Tibial nerve (tissue), 4 donors: ENCODE measurements at regions not wholly inside any gene's neighbourhood (a gene's known extent, or its start where the extent isn't known, plus 50 kb on each side); places are given as distances from the start of the nearest gene placed in this dataset.

ENCODE experiments used
- DNase-seq, 2 donors: peaks; one replicate each; pipeline ENCODE4 v3.0.0-alpha.2; 2019; ENCODE audit warnings: low spot score in 2 of 2
- H3K27ac ChIP-seq, 4 donors: fragments of 200-600 bp; sonication (generic) in 3 of 4; one replicate each; pipeline ENCODE4 v1.5.1; 2017 to 2019; ENCODE audit warnings: mild to moderate bottlenecking in 1 of 4
- H3K27me3 ChIP-seq, 2 donors: fragments of 200-600 bp; sonication (generic) in 1 of 2; one replicate each; pipeline versions ENCODE4 v1.5.1 to v1.6.0; 2017 to 2019
- H3K36me3 ChIP-seq, 3 donors: fragments of 200-600 bp; sonication (generic); one replicate each; pipeline ENCODE4 v1.5.1; 2018 to 2019
- H3K4me1 ChIP-seq, 4 donors: fragments of 200-600 bp; sonication (generic) in 3 of 4; one replicate each; pipeline ENCODE4 v1.5.1; 2017 to 2019
- H3K4me3 ChIP-seq, 4 donors: fragments of 200-600 bp; sonication (generic) in 3 of 4; one replicate each; pipeline ENCODE4 v1.5.1; 2017 to 2019; ENCODE audit warnings: mild to moderate bottlenecking in 1 of 4, moderate library complexity in 1 of 4
- H3K9me3 ChIP-seq, 4 donors: fragments of 200-600 bp; sonication (generic) in 3 of 4; one replicate each; pipeline ENCODE4 v1.5.1; 2017 to 2019
- CTCF ChIP-seq, 5 experiments: fragments of 200-600 bp in 3 of 5; fragments of 450-650 bp in 2 of 5; sonication (generic) in 3 of 5; IDR thresholded peaks; one replicate each; pipeline ENCODE4 v1.5.1; 2016 to 2019; ENCODE audit warnings: antibody characterized with exemption in 5 of 5, mild to moderate bottlenecking in 3 of 5, moderate library complexity in 2 of 5
- EP300 ChIP-seq, 2 donors: sonication (generic); formaldehyde crosslinking; IDR thresholded peaks; one replicate each; pipeline ENCODE4 v1.6.1; 2017; ENCODE audit warnings: antibody characterized with exemption in 2 of 2, mild to moderate bottlenecking in 1 of 2
- POLR2A ChIP-seq, 2 donors: fragments of 450-650 bp; IDR thresholded peaks; one replicate each; pipeline ENCODE4 v1.6.1; 2017; ENCODE audit warnings: antibody characterized with exemption in 2 of 2, mild to moderate bottlenecking in 2 of 2, moderate library complexity in 2 of 2
- WGBS, 2 donors: methylation state at CpG; one replicate each; pipeline ENCODE4 v1.1.5; 2018; 5-methylcytosine and 5-hydroxymethylcytosine counted together

- WGBS, 2 donors: 28 to 59% methylated on average over 2 of the region's 2 CpGs
- DNase-seq: no peak
- no peaks in the 10 kb centered on the region for H3K27me3 ChIP-seq
- no peaks in the 10 kb centered on the region for H3K4me1 ChIP-seq
- H3K36me3 ChIP-seq: no peaks in the 10 kb centered on the region
- TF ChIP-seq CTCF (IDR thresholded peaks at IDR 0.05) (no peak), POLR2A (IDR thresholded peaks at IDR 0.05) (no peak), EP300 (IDR thresholded peaks at IDR 0.05) (no peak)
- no peak overlapping the region for H3K4me3 ChIP-seq
- H3K9me3 ChIP-seq: peaks cover 0 to 4% (median 0%) of the 10 kb centered on the region in 4 donors
- H3K27ac ChIP-seq: no peak overlapping the region
These were observed 1248.4 kb downstream of the NSUN3 start for GRCh38 chr3:95311272-95311671.

DNA sequence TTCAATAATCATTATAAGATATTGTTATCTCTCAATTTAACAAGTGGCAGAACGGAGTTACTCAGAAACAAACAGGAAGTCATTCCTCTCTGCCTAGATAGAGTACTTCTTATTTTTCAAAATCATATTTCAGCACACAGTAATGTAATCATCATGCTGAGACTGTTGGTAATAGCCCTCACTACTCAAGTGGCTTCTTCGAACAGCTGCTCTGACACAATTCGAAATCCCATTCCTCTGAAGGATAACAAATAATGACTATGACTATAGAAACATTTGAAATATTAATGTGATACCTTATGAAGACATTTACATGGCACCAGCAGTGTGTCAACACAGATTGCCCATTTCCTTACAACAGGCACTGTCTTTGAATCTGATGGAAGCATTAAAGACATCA is 1249.8 kb downstream of the NSUN3 start:
- no peak overlapping the region for H3K27ac ChIP-seq
- DNase-seq: no peak
- H3K27me3 ChIP-seq: no peaks in the 10 kb centered on the region
- H3K4me3 ChIP-seq: no peak overlapping the region
- H3K9me3 ChIP-seq: peaks cover 0 to 4% (median 0%) of the 10 kb centered on the region in 4 donors
- 77 to 80% methylated on average over 3 of the region's 3 CpGs for WGBS, 2 donors
- no peak for TF ChIP-seq CTCF (IDR thresholded peaks at IDR 0.05)
- H3K36me3 ChIP-seq: no peaks in the 10 kb centered on the region
- no peaks in the 10 kb centered on the region for H3K4me1 ChIP-seq

DNA sequence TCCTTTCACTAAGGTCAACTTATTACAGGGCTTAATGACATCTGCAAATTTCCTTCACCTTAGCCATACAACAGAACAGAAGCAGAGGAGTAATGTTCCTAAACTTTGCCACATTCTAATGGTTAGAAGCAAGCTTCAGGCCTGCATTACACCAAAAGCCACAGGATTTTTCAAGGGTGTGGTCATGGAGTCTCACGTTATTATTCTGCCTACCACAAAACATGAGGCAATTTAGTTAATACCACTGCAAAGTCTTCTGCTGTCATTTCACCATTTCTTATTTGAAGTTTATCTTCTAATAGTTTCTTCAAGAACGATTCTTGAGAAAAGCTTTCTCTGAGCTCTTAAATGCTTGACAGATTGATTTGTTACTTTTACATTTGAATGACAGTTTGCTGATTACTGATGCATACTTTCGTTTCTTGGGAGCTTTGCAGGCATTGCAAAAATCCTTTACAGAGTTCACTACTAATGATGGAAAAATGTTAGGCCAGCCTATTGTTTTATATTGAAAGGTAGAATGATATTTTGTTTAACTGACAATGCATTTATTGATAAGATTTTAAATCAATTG is 1257.1 kb downstream of the NSUN3 start:
- H3K27ac ChIP-seq: no peak overlapping the region
- H3K27me3 ChIP-seq: no peaks in the 10 kb centered on the region
- DNase-seq: no peak
- TF ChIP-seq EP300 (IDR thresholded peaks at IDR 0.05): no peak
- TF ChIP-seq POLR2A (IDR thresholded peaks at IDR 0.05): no peak
- no peak for TF ChIP-seq CTCF (IDR thresholded peaks at IDR 0.05)
- H3K9me3 ChIP-seq: peaks cover 0 to 4% (median 0%) of the 10 kb centered on the region in 4 donors
- WGBS, 2 donors: 41 to 47% methylated on average over 3 of the region's 3 CpGs
- no peaks in the 10 kb centered on the region for H3K4me1 ChIP-seq
- no peaks in the 10 kb centered on the region for H3K36me3 ChIP-seq
- H3K4me3 ChIP-seq: no peak overlapping the region

DNA sequence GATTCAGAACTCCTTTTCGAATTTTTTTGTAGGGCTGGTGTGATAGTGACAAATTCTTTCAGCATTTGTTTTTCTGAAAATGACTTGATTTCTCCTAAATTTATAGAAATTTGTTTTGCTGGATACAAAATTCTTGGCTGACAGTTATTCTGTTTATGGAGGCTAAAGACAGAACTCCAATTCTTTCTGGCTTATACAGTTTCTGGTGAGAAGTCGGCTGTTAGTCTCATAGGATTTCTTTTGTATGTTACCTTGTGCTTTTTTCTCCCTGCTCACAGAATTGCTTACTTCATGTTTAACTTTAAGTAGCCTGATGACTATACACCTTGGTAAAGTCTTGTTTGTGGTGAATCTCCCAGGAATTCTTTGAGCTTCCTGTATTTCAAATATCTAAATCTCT is 1264.6 kb downstream of the NSUN3 start:
- H3K27ac ChIP-seq: no peak overlapping the region
- no peak overlapping the region for H3K4me3 ChIP-seq
- H3K4me1 ChIP-seq: no peaks in the 10 kb centered on the region
- no peaks in the 10 kb centered on the region for H3K36me3 ChIP-seq
- H3K9me3 ChIP-seq: peaks cover 0 to 32% (median 2%) of the 10 kb centered on the region in 4 donors
- 84% methylated on average over 2 of the region's 2 CpGs for WGBS, 2 donors
- no peak for TF ChIP-seq CTCF (IDR thresholded peaks at IDR 0.05)
- no peak for TF ChIP-seq EP300 (IDR thresholded peaks at IDR 0.05)
- TF ChIP-seq POLR2A (IDR thresholded peaks at IDR 0.05): no peak
- no peaks in the 10 kb centered on the region for H3K27me3 ChIP-seq
- DNase-seq: no peak

- Histone ChIP-seq H3K9me3 (peaks cover 0 to 9% (median 0%) of the 10 kb centered on the region in 4 donors), H3K4me3 (no peak overlapping the region), H3K27ac (no peak overlapping the region), H3K4me1 (no peaks in the 10 kb centered on the region), H3K36me3 (no peaks in the 10 kb centered on the region), H3K27me3 (no peaks in the 10 kb centered on the region)
- TF ChIP-seq EP300 (IDR thresholded peaks at IDR 0.05) (no peak), POLR2A (IDR thresholded peaks at IDR 0.05) (no peak), CTCF (IDR thresholded peaks at IDR 0.05) (no peak)
- DNase-seq: no peak
- 57 to 64% methylated on average over 2 of the region's 2 CpGs for WGBS, 2 donors
These were observed 1271.0 kb downstream of the NSUN3 start for GRCh38 chr3:95333826-95334225.
